GM18907 (cell line): ENCODE measurements at regions not wholly inside any gene's neighbourhood (a gene's known extent, or its start where the extent isn't known, plus 50 kb on each side); places are given as distances from the start of the nearest gene placed in this dataset.

Experiments
- ATAC-seq: cut with Tn5 transposase; IDR thresholded peaks from one replicate; pipeline ENCODE4 v1.9.1; 2021; ENCODE audit warnings: mild to moderate bottlenecking, moderate library complexity; ENCODE audit not compliant: unreplicated experiment

- ATAC-seq: no peak
These were observed 264.0 kb upstream of the HAND2 start for GRCh38 chr4:173793937-173794510.

GRCh38 chr4:173782660-173783059 lies 252.6 kb upstream of the HAND2 start:
- no peak for ATAC-seq

- no peak for ATAC-seq
These were observed 247.9 kb upstream of the HAND2 start for GRCh38 chr4:173777921-173778320.

- ATAC-seq: no peak
These were observed 247.4 kb upstream of the HAND2 start for GRCh38 chr4:173777421-173777820.

- no peak for ATAC-seq
These were observed 239.5 kb upstream of the HAND2 start for GRCh38 chr4:173769568-173769967.

GRCh38 chr4:173767650-173768049 lies 237.6 kb upstream of the HAND2 start:
- no peak for ATAC-seq

GRCh38 chr4:173766171-173766600 lies 236.2 kb upstream of the HAND2 start:
- ATAC-seq: no peak

DNA sequence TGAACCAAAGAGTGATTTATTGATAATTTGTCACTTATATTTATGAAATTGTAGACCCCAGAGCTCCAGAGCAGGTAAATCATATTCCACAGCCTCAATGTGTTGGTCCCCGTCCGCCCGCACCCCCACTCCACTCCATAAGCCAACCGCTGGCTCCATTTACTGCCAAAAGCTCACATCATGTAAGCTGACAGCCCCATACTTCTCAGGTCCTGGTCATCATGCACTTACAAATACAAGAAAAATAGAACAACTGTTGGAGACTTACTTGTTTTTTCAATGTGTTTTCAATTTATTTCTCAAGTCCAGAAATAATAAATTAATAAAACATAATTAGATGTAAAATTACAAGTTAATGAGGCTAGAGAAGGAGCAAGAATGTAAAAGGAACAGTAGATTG lies 235.7 kb upstream of the HAND2 start:
- ATAC-seq: no peak

DNA sequence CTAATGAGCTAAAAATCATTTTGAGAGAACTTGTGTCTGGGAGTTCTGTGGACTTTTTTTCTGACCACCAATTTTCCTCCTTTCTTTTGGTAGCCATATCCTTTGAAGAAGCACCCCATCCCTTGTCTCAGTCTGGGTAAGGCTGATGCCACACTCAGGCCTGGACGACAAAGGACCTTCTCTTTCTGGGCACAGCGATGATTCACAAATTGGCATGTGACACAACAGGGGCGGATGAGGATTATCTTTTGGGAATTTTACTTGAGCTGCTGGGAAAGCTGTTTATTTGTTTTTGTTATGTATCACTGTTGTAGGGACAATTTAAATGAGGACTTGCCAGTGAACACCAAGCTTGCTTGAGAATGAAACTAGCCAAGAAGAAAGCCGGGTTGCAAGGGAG lies 233.4 kb upstream of the HAND2 start:
- no peak for ATAC-seq

GRCh38 chr4:173761938-173762337 lies 231.9 kb upstream of the HAND2 start:
- no peak for ATAC-seq

DNA sequence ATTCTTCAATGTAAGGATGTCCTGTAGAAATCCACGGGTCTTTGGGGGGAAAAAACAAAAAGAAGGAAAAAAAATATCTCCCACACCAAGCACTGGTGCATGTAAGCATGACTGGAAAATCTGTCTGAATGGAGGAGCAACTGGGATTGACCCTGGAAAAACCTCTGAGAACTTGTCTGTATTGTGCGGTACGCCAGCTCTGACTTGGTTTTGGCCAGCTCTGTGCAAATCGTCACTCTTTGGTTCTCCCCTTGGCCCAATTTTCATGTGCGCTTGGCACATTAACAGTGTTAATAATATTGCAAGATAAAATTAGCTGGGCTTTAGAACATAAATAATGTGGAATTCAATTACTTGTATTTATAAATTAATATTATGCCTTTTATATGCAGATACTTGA lies 231.2 kb upstream of the HAND2 start:
- ATAC-seq: no peak

DNA sequence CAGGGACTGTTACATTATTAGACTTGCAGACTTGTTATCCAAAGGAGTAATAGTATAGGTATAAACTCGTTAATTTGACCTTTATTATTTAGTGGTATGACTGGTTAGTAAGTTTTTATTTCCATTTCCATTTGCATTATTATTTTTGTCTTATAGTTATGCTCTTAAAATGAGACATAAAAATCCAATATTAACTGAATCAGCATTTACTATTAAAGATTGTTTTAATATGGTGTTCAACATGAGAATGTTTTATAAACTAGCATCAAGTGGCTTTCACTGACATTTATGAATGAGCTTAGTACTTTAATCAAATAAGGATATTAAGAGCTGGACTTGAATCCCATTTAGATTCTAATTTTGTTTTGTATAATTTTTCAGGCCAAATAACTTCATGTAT lies 228.1 kb upstream of the HAND2 start:
- ATAC-seq: no peak

DNA sequence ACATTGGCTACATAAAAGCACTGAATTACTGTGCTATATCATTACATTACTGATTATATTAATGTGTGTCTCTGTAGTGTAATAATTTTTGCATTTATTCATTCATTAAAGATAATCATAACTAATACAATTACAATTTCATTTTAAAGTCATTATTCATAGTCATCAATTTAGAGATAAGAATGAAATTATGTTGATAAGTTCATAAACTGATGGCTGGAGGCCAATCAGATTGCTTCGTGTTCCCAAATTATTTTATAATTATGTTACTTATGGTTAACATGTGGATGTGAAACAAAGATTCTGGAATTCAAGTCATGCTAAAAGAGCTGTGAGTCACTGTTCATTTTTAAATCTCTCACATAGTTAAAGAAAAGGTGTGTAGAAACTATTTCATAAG lies 223.4 kb upstream of the HAND2 start:
- no peak for ATAC-seq

DNA sequence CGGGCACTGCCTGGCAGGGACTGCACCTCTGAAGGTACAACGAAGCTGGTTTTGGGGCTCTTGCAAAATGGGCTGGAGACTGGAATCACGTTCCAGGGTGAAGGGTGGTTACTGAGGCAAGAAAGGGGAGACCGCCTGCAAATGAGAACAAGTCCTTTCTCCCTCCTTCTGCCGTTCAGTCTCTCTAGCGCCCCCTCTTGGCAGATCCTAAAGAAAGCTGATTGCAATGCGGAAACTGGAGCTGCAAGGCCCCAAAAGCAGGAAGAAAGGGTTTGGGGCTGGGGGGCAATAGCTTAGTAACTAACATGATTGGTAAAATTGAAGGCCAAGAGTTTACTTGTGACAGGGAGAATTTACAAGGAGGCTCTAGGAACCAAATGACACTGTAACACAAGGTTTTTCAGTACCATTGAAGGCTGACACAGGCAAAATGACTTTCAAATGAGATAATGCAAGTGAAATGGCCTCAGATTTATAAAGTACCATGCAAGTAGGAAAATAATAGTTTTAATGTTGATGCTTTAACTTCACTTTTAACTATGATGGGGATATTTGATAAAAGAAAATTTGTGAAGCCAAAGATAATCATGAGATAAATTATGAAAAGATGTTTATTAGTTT lies 222.7 kb upstream of the HAND2 start:
- no peak for ATAC-seq

DNA sequence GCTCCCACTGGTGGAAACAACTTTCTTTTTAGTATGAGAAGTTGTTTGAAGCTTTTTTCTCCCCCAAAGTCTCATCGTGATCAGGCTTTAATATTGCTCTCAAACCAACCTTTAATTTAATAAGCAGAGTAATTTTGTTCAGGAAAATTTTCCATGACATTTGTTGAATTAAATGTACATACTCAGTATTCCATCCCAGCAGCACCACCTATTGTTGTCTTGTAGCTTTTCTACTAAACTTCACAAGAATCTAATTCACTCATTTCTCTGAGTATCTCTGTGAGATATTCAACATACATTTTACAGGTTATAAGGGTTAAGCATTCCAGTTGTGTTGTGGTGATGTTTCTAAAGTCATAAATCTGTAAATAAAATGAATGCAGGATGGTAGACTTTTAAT lies 218.3 kb upstream of the HAND2 start:
- no peak for ATAC-seq

DNA sequence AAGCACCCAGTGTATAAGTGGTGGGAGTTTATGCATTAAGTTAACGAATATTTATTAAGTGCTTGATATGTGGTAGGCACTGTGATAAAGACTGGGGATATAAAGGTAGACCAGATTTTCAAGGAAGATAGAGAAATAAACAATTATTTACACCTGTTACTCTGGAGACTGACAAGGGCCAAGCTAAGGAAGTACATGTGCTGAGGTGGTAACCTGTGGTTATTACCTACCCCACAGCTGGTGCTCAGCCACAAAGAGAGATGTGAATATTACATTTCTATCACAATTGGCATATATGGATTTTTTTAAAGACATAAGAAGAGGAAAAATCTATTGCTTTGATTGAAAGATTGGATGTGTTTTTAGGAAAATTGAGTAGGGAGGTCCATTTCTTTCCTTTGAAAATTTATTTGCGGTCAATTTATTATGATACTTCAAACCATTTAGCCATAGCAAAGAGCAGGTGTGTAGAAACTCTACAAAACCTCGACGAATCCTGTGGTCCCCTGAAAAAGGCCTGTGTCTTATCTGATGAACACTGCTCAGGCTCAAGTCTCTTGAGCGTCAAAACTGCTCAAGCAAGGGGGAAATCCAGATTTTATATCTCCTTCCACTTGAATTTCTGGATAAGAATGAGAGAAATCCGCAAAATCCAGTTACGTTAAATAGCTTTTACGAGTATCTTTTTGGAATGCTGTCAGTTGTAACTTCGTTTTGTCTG lies 217.7 kb upstream of the HAND2 start:
- ATAC-seq: no peak

DNA sequence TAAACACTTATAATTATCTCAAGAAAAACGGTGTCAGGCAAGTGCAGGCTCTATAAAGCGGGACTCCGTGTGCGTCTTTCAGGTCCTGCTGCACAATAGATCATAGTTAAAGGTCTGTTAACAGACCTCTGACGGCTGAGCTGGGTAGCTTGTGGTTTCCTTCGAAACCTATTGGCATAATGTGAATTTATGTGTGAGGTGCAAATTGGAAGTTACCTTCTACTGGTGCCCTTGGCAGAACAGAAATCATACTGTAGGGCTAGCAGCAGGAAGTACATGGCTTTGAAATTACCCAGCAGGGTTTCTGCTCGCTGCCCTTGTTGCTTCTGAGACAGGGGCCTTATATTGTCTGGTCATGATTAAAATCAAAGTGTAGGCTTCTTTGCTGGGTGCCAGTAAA lies 216.4 kb upstream of the HAND2 start:
- no peak for ATAC-seq

GRCh38 chr4:173745765-173746164 lies 215.7 kb upstream of the HAND2 start:
- no peak for ATAC-seq

- no peak for ATAC-seq
These were observed 206.8 kb upstream of the HAND2 start for GRCh38 chr4:173736840-173737239.

GRCh38 chr4:173735585-173735984 lies 205.6 kb upstream of the HAND2 start:
- ATAC-seq: no peak

GRCh38 chr4:173735049-173735448 lies 205.0 kb upstream of the HAND2 start:
- no peak for ATAC-seq

DNA sequence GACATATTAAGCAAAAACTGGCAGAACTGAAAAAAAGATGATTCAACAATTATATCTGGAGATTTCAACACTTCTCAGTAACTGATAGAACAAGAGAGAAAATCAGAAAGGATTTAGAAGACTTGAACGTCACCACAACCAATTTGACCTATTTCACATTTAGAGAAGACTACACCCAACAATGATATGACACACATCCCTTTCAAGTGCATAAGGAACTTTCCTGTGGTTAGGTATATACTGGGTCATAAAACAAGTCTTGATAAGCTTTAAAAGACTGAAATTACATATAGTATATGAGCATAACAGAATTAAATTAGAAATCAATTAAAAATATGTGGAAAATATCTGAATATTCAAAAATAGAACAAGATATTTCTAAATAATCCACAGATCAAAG lies 201.2 kb upstream of the HAND2 start:
- ATAC-seq: no peak
